ENCODE measurements at regions not wholly inside any gene's neighbourhood (a gene's known extent, or its start where the extent isn't known, plus 50 kb on each side); places are given as distances from the start of the nearest gene placed in this dataset.

- ChIA-PET CTCF (no interaction called here), POLR2A (no interaction called here)
- Mint-ChIP-seq H3K27me3 (peaks cover 13 to 22% (median 17%) of the 10 kb centered on the region in 5 donors), H3K27ac (no peak overlapping the region), H3K9me3 (peaks cover 0 to 6% (median 0%) of the 10 kb centered on the region in 11 donors), H3K36me3 (no peaks in the 10 kb centered on the region), H3K4me1 (no peaks in the 10 kb centered on the region), H3K4me3 (no peak overlapping the region)
- H3K9me3 ChIP-seq (ENCODE audit: control insufficient read depth in 2 of 3, low read length in 3 of 3) = no peaks in the 10 kb centered on the region
- H3K36me3 ChIP-seq (ENCODE audit: control insufficient read depth in 2 of 3, insufficient read depth in 3 of 3, low read length in 3 of 3) = no peaks in the 10 kb centered on the region
- no peak overlapping the region for H3K27ac ChIP-seq (ENCODE audit: low read depth, low read length)
- no peak for DNase-seq
- H3K4me1 ChIP-seq (ENCODE audit: control insufficient read depth in 2 of 2, insufficient read depth in 2 of 2, low read length in 2 of 2) = no peaks in the 10 kb centered on the region
- H3K4me3 ChIP-seq (ENCODE audit: low read length) = no peak overlapping the region
- intact Hi-C loops (cut with micrococcal nuclease) = no loop called here
- ATAC-seq = no peak
- H3K27me3 ChIP-seq (ENCODE audit: control insufficient read depth in 2 of 2, insufficient read depth in 2 of 2, low read length in 2 of 2) = no peaks in the 10 kb centered on the region
Measured at GRCh38 chr12:75585330-75585729, 73.9 kb upstream of the KRR1 start.

DNA sequence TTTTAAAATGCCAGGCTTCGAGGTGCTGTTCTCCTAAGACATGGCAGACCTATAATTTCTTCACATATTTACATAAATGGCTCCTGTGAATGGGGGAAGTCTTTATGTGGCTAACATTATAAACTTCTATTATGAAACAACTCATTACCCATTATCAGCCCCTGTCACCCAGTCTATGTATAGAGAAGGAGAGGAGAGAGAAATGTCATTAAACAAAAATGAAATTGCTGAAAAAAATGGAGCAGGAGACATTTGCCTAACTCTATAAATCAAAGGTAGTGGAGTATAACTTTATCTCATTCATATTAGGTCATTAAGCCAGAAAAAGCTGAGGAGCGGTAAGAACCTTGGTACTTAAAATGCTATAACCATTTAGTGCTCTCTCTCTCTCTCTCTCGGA is 71.9 kb upstream of the KRR1 start:
- no peak overlapping the region for H3K27ac Mint-ChIP-seq
- Histone ChIP-seq H3K4me3 (ENCODE audit: low read length) (no peak overlapping the region), H3K4me1 (ENCODE audit: control insufficient read depth in 2 of 2, insufficient read depth in 2 of 2, low read length in 2 of 2) (no peaks in the 10 kb centered on the region), H3K9me3 (ENCODE audit: control insufficient read depth in 2 of 3, low read length in 3 of 3) (no peaks in the 10 kb centered on the region), H3K27ac (ENCODE audit: low read depth, low read length) (no peak overlapping the region), H3K36me3 (ENCODE audit: control insufficient read depth in 2 of 3, insufficient read depth in 3 of 3, low read length in 3 of 3) (no peaks in the 10 kb centered on the region), H3K27me3 (ENCODE audit: control insufficient read depth in 2 of 2, insufficient read depth in 2 of 2, low read length in 2 of 2) (no peaks in the 10 kb centered on the region)
- peaks cover 0 to 2% (median 0%) of the 10 kb centered on the region in 11 donors for H3K9me3 Mint-ChIP-seq
- no peaks in the 10 kb centered on the region for H3K36me3 Mint-ChIP-seq
- no peak overlapping the region for H3K4me3 Mint-ChIP-seq
- ChIA-PET CTCF (interaction anchor here (0.6 kb wide), 1 partner anchor 146 kb away, joined by 3 read pairs; no protein-coding TSS in a partner anchor), POLR2A (no interaction called here)
- DNase-seq = no peak
- H3K4me1 Mint-ChIP-seq = no peaks in the 10 kb centered on the region
- ATAC-seq = no peak
- intact Hi-C loops (cut with micrococcal nuclease) = no loop called here
- peaks cover 5 to 9% (median 8%) of the 10 kb centered on the region in 5 donors for H3K27me3 Mint-ChIP-seq

DNA sequence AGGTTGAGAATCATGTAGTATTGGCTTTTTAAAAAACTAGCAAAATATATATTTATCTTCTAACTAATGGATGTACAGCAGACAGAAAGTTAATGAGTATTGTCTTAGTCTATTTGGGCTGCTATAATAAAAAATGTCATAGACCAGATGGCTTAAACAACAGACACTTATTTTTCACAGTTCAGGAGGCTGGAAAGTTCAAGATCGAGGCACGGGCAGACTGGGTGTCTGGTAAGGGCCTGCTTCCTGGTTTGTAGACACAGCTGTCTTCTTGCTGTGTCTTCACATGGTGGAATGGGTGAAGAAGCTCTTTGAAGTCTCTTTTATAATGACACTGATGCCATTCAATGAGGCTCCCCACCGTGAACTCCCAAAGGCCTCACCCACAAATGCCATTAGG is 70.1 kb upstream of the KRR1 start:
- no peak overlapping the region for H3K27ac ChIP-seq (ENCODE audit: low read depth, low read length)
- POLR2A ChIA-PET = no interaction called here
- no peak for DNase-seq
- H3K4me1 ChIP-seq (ENCODE audit: control insufficient read depth in 2 of 2, insufficient read depth in 2 of 2, low read length in 2 of 2) = no peaks in the 10 kb centered on the region
- no peak overlapping the region for H3K4me3 Mint-ChIP-seq
- H3K27me3 Mint-ChIP-seq = peaks cover 4 to 9% (median 5%) of the 10 kb centered on the region in 5 donors
- H3K36me3 Mint-ChIP-seq = no peaks in the 10 kb centered on the region
- no peak overlapping the region for H3K4me3 ChIP-seq (ENCODE audit: low read length)
- no peak for ATAC-seq
- no peaks in the 10 kb centered on the region for H3K9me3 Mint-ChIP-seq
- H3K27me3 ChIP-seq (ENCODE audit: control insufficient read depth in 2 of 2, insufficient read depth in 2 of 2, low read length in 2 of 2) = no peaks in the 10 kb centered on the region
- H3K9me3 ChIP-seq (ENCODE audit: control insufficient read depth in 2 of 3, low read length in 3 of 3) = no peaks in the 10 kb centered on the region
- CTCF ChIA-PET = no interaction called here
- intact Hi-C loops (cut with micrococcal nuclease) = no loop called here
- no peaks in the 10 kb centered on the region for H3K36me3 ChIP-seq (ENCODE audit: control insufficient read depth in 2 of 3, insufficient read depth in 3 of 3, low read length in 3 of 3)
- H3K4me1 Mint-ChIP-seq = no peaks in the 10 kb centered on the region
- H3K27ac Mint-ChIP-seq = no peak overlapping the region

- Histone ChIP-seq H3K27me3 (ENCODE audit: control insufficient read depth in 2 of 2, insufficient read depth in 2 of 2, low read length in 2 of 2) (no peaks in the 10 kb centered on the region), H3K9me3 (ENCODE audit: control insufficient read depth in 2 of 3, low read length in 3 of 3) (no peaks in the 10 kb centered on the region), H3K27ac (ENCODE audit: low read depth, low read length) (no peak overlapping the region), H3K4me3 (ENCODE audit: low read length) (no peak overlapping the region), H3K4me1 (ENCODE audit: control insufficient read depth in 2 of 2, insufficient read depth in 2 of 2, low read length in 2 of 2) (no peaks in the 10 kb centered on the region), H3K36me3 (ENCODE audit: control insufficient read depth in 2 of 3, insufficient read depth in 3 of 3, low read length in 3 of 3) (no peaks in the 10 kb centered on the region)
- CTCF ChIA-PET = no interaction called here
- DNase-seq (no peak), ATAC-seq (no peak)
- Mint-ChIP-seq H3K27ac (no peak overlapping the region), H3K9me3 (no peaks in the 10 kb centered on the region), H3K4me3 (no peak overlapping the region), H3K4me1 (no peaks in the 10 kb centered on the region), H3K36me3 (no peaks in the 10 kb centered on the region), H3K27me3 (peaks cover 0 to 12% (median under 1%) of the 10 kb centered on the region in 5 donors)
- POLR2A ChIA-PET = no interaction called here
- intact Hi-C loops (cut with micrococcal nuclease) = no loop called here
Measured at GRCh38 chr12:75579552-75579951, 68.1 kb upstream of the KRR1 start.

DNA sequence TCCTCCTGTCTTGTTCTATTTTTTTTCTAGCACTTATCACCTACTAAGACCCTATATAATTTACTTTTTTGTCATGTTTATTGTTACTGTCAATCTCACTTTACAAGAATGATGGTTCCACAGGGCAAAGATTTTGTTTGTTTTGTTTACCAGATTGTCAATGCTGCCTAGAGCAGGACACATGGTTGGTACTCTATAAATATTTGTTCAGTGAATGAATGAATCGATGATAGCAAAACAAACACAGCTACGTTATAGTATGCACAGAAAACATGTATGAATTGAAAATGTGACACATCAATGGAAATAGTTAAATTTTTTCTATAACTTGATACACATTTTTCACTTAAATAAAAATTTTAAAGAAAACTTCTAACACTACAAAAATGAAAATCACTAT is 67.1 kb upstream of the KRR1 start:
- no peaks in the 10 kb centered on the region for H3K4me1 Mint-ChIP-seq
- CTCF ChIA-PET = no interaction called here
- H3K4me3 ChIP-seq (ENCODE audit: low read length) = no peak overlapping the region

GRCh38 chr12:75577812-75578211 is 66.4 kb upstream of the KRR1 start:
- ChIA-PET POLR2A (no interaction called here), CTCF (no interaction called here)
- H3K4me3 Mint-ChIP-seq = no peak overlapping the region
- H3K9me3 Mint-ChIP-seq = no peaks in the 10 kb centered on the region
- ATAC-seq (no peak), DNase-seq (no peak)
- H3K4me1 ChIP-seq (ENCODE audit: control insufficient read depth in 2 of 2, insufficient read depth in 2 of 2, low read length in 2 of 2) = no peaks in the 10 kb centered on the region
- no peaks in the 10 kb centered on the region for H3K4me1 Mint-ChIP-seq
- H3K27ac ChIP-seq (ENCODE audit: low read depth, low read length) = no peak overlapping the region
- H3K27ac Mint-ChIP-seq = no peak overlapping the region
- H3K27me3 Mint-ChIP-seq = peaks cover 0 to 15% (median 0%) of the 10 kb centered on the region in 5 donors
- H3K36me3 ChIP-seq (ENCODE audit: control insufficient read depth in 2 of 3, insufficient read depth in 3 of 3, low read length in 3 of 3) = no peaks in the 10 kb centered on the region
- intact Hi-C loops (cut with micrococcal nuclease) = no loop called here
- H3K9me3 ChIP-seq (ENCODE audit: control insufficient read depth in 2 of 3, low read length in 3 of 3) = no peaks in the 10 kb centered on the region
- H3K27me3 ChIP-seq (ENCODE audit: control insufficient read depth in 2 of 2, insufficient read depth in 2 of 2, low read length in 2 of 2) = no peaks in the 10 kb centered on the region
- no peak overlapping the region for H3K4me3 ChIP-seq (ENCODE audit: low read length)
- H3K36me3 Mint-ChIP-seq = no peaks in the 10 kb centered on the region

More for the DNA sequence above, 67.1 kb upstream of the KRR1 start:
- H3K27ac Mint-ChIP-seq = no peak overlapping the region
- H3K27me3 ChIP-seq (ENCODE audit: control insufficient read depth in 2 of 2, insufficient read depth in 2 of 2, low read length in 2 of 2) = no peaks in the 10 kb centered on the region
- no peaks in the 10 kb centered on the region for H3K36me3 ChIP-seq (ENCODE audit: control insufficient read depth in 2 of 3, insufficient read depth in 3 of 3, low read length in 3 of 3)
- intact Hi-C loops (cut with micrococcal nuclease) = no loop called here
- no peaks in the 10 kb centered on the region for H3K9me3 Mint-ChIP-seq
- no peak overlapping the region for H3K27ac ChIP-seq (ENCODE audit: low read depth, low read length)
- POLR2A ChIA-PET = no interaction called here
- no peak for DNase-seq
- H3K4me3 Mint-ChIP-seq = no peak overlapping the region
- ATAC-seq = no peak
- H3K27me3 Mint-ChIP-seq = peaks cover 0 to 12% (median 0%) of the 10 kb centered on the region in 5 donors
- no peaks in the 10 kb centered on the region for H3K4me1 ChIP-seq (ENCODE audit: control insufficient read depth in 2 of 2, insufficient read depth in 2 of 2, low read length in 2 of 2)
- no peaks in the 10 kb centered on the region for H3K36me3 Mint-ChIP-seq
- H3K9me3 ChIP-seq (ENCODE audit: control insufficient read depth in 2 of 3, low read length in 3 of 3) = no peaks in the 10 kb centered on the region

GRCh38 chr12:75571656-75572205 is 60.3 kb upstream of the KRR1 start:
- no peaks in the 10 kb centered on the region for H3K27me3 ChIP-seq (ENCODE audit: control insufficient read depth in 2 of 2, insufficient read depth in 2 of 2, low read length in 2 of 2)
- ChIA-PET CTCF (no interaction called here), POLR2A (no interaction called here)
- H3K4me3 Mint-ChIP-seq = no peak overlapping the region
- no peaks in the 10 kb centered on the region for H3K36me3 Mint-ChIP-seq
- ATAC-seq = no peak
- H3K36me3 ChIP-seq (ENCODE audit: control insufficient read depth in 2 of 3, insufficient read depth in 3 of 3, low read length in 3 of 3) = no peaks in the 10 kb centered on the region
- H3K4me3 ChIP-seq (ENCODE audit: low read length) = no peak overlapping the region
- H3K27me3 Mint-ChIP-seq = peaks cover 5 to 12% (median 7%) of the 10 kb centered on the region in 5 donors
- H3K9me3 Mint-ChIP-seq = no peaks in the 10 kb centered on the region
- no peaks in the 10 kb centered on the region for H3K9me3 ChIP-seq (ENCODE audit: control insufficient read depth in 2 of 3, low read length in 3 of 3)
- intact Hi-C loops (cut with micrococcal nuclease) = no loop called here
- no peaks in the 10 kb centered on the region for H3K4me1 ChIP-seq (ENCODE audit: control insufficient read depth in 2 of 2, insufficient read depth in 2 of 2, low read length in 2 of 2)
- DNase-seq = no peak
- no peak overlapping the region for H3K27ac ChIP-seq (ENCODE audit: low read depth, low read length)
- no peaks in the 10 kb centered on the region for H3K4me1 Mint-ChIP-seq
- H3K27ac Mint-ChIP-seq = no peak overlapping the region

Measured in naive thymus-derived CD4-positive, alpha-beta T cell (primary cell).